Testis (tissue), 2 donors: ENCODE measurements at regions not wholly inside any gene's neighbourhood (a gene's known extent, or its start where the extent isn't known, plus 50 kb on each side); places are given as distances from the start of the nearest gene placed in this dataset.
"Not testable (repeated sequence)": the region's sequence is repeated elsewhere in the genome, so short reads cannot be mapped to it uniquely, and the experiment has no call there.

Source experiments
- CTCF ChIP-seq, 3 experiments: fragments of 450-650 bp in 2 of 3; fragments of 200-600 bp in 1 of 3; sonication (generic) in 1 of 3; IDR thresholded peaks; one replicate each; pipeline ENCODE4 v1.5.1; 2016 to 2019; ENCODE audit warnings: antibody characterized with exemption in 3 of 3, mild to moderate bottlenecking in 2 of 3, moderate library complexity in 1 of 3
- POLR2A ChIP-seq: fragments of 450-650 bp; IDR thresholded peaks from one replicate; pipeline ENCODE4 v1.6.1; 2017; ENCODE audit warnings: antibody characterized with exemption, mild to moderate bottlenecking, moderate library complexity

GRCh38 chrX:129357428-129357827 is 165.9 kb downstream of the SMARCA1 start:
- TF ChIP-seq POLR2A; CTCF (IDR thresholded peaks at IDR 0.05): not testable (repeated sequence)
